ENCODE measurements at regions not wholly inside any gene's neighbourhood (a gene's known extent, or its start where the extent isn't known, plus 50 kb on each side); places are given as distances from the start of the nearest gene placed in this dataset.

DNA sequence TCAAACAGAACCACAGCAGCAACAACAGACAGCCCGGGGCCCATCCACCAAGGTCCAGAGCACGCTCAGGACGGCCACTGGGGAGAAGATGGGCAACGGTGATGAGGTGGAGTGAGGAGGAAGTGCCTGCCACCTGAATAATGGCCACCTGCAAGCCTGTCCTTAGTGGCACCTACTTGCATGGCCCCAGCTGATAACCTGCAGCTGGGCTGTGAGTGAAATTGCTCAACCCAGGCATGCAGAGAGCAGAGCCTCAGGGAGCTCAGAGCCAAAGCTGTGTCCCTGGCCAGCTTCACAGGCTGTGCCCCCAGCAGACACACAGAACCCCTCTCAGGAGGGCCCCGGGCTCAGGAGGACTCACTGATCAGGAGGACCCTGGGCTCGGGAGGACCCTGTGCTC is 102.4 kb upstream of the ADRA2C start:
- TF ChIP-seq, protein P1, sequence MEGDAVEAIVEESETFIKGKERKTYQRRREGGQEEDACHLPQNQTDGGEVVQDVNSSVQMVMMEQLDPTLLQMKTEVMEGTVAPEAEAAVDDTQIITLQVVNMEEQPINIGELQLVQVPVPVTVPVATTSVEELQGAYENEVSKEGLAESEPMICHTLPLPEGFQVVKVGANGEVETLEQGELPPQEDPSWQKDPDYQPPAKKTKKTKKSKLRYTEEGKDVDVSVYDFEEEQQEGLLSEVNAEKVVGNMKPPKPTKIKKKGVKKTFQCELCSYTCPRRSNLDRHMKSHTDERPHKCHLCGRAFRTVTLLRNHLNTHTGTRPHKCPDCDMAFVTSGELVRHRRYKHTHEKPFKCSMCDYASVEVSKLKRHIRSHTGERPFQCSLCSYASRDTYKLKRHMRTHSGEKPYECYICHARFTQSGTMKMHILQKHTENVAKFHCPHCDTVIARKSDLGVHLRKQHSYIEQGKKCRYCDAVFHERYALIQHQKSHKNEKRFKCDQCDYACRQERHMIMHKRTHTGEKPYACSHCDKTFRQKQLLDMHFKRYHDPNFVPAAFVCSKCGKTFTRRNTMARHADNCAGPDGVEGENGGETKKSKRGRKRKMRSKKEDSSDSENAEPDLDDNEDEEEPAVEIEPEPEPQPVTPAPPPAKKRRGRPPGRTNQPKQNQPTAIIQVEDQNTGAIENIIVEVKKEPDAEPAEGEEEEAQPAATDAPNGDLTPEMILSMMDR (IDR thresholded peaks at IDR 0.05; ENCODE audit: insufficient read depth, low read length, poor library complexity, severe bottlenecking) = no peak
- TF ChIP-seq EZH2phosphoT487 (conservative IDR thresholded peaks at IDR 0.05; ENCODE audit: low read length) = no peak

All from SU-DHL-6 (cell line).